Stomach (tissue), 8 donors: ENCODE measurements at regions not wholly inside any gene's neighbourhood (a gene's known extent, or its start where the extent isn't known, plus 50 kb on each side); places are given as distances from the start of the nearest gene placed in this dataset.
A peak's percentile ranks its signal among the peaks of the same experiment; 100 is the strongest.

Source experiments
- DNase-seq, 2 donors: peaks; one replicate each; pipeline versions ENCODE4 v3.0.0 to v3.0.0-alpha.2; 2013 to 2019
- H3K27ac ChIP-seq, 5 donors: fragments of 200-600 bp in 4 of 5; sonication (generic) in 4 of 5; one replicate each; pipeline ENCODE4 v1.5.1; 2013 to 2019; ENCODE audit warnings: mild to moderate bottlenecking in 1 of 5, moderate library complexity in 1 of 5
- H3K27me3 ChIP-seq, 3 donors: fragments of 200-600 bp; sonication (generic); one replicate each; pipeline ENCODE4 v1.5.1; 2017 to 2019; ENCODE audit warnings: mixed run types in 1 of 3
- H3K36me3 ChIP-seq, 4 donors: fragments of 200-600 bp; sonication (generic); 1 replicate in 3 of 4; 2 replicates in 1 of 4; pipeline ENCODE4 v1.5.1; 2016 to 2019
- H3K4me1 ChIP-seq, 4 donors: fragments of 200-600 bp; sonication (generic); one replicate each; pipeline ENCODE4 v1.5.1; 2016 to 2019
- H3K4me3 ChIP-seq, 4 donors: fragments of 200-600 bp; sonication (generic) in 3 of 4; one replicate each; pipeline ENCODE4 v1.5.1; 2016 to 2019; ENCODE audit warnings: mild to moderate bottlenecking in 1 of 4
- H3K9me3 ChIP-seq, 4 donors: fragments of 200-600 bp; sonication (generic); one replicate each; pipeline ENCODE4 v1.5.1; 2016 to 2019
- CTCF ChIP-seq, 7 experiments: fragments of 450-650 bp in 4 of 7; fragments of 200-600 bp in 3 of 7; sonication (generic) in 3 of 7; IDR thresholded peaks; one replicate each; pipeline ENCODE4 v1.5.1; 2016 to 2019; ENCODE audit warnings: antibody characterized with exemption in 7 of 7, control low read depth in 2 of 7, mild to moderate bottlenecking in 1 of 7
- EP300 ChIP-seq: sonication (generic); formaldehyde crosslinking; IDR thresholded peaks from one replicate; pipeline ENCODE4 v1.6.1; 2017; ENCODE audit warnings: antibody characterized with exemption
- POLR2A ChIP-seq, 4 donors: fragments of 450-650 bp; IDR thresholded peaks; one replicate each; pipeline ENCODE4 v1.6.1; 2016; ENCODE audit warnings: antibody characterized with exemption in 4 of 4, control low read depth in 2 of 4, mild to moderate bottlenecking in 1 of 4, moderate library complexity in 1 of 4
- POLR2AphosphoS5 ChIP-seq, 3 donors: sonication (generic); formaldehyde crosslinking; IDR thresholded peaks; one replicate each; pipeline ENCODE4 v1.6.1; 2016; ENCODE audit warnings: antibody characterized with exemption in 3 of 3
- WGBS, 5 donors: extraction: QIAGEN DNeasy Blood & Tissue Kit in 3 of 5; methylation state at CpG; one replicate each; pipeline versions ENCODE4 v1.1.5 to v1.1.7; 2013 to 2018; 5-methylcytosine and 5-hydroxymethylcytosine counted together
- intact Hi-C: fragments of 100-400 bp; cut with DNase I; formaldehyde crosslinking; loops from one replicate; pipeline ENCODE4 v1.15.1; 2023; ENCODE audit warnings: low total_unique reads
- donor health status: healthy with polysubstance abuse.
- donor health status: Bipolar disorder and iron deficiency.
- donor health status: healthy.

- Histone ChIP-seq H3K9me3 (no peaks in the 10 kb centered on the region), H3K27ac (no peak overlapping the region), H3K36me3 (no peaks in the 10 kb centered on the region), H3K27me3 (peaks cover 0 to 27% (median 0%) of the 10 kb centered on the region in 3 donors), H3K4me1 (no peaks in the 10 kb centered on the region), H3K4me3 (no peak overlapping the region)
- WGBS, 5 donors = 88 to 94% (median 90%) methylated on average over 11 of the region's 11 CpGs
- no peak for DNase-seq
- TF ChIP-seq EP300 = no peak
- intact Hi-C loops = no loop called here
These were observed 78.3 kb downstream of the PDCL3 start for GRCh38 chr2:100641125-100641435.

- intact Hi-C loops = no loop called here
- no peak overlapping the region for H3K27ac ChIP-seq
- peaks cover 0 to 27% (median 0%) of the 10 kb centered on the region in 3 donors for H3K27me3 ChIP-seq
- H3K4me1 ChIP-seq = no peaks in the 10 kb centered on the region
- no peaks in the 10 kb centered on the region for H3K36me3 ChIP-seq
- no peak for TF ChIP-seq EP300
- no peak for TF ChIP-seq CTCF (IDR thresholded peaks at IDR 0.05)
- no peak for TF ChIP-seq POLR2AphosphoS5 (IDR thresholded peaks at IDR 0.05)
- TF ChIP-seq POLR2A (IDR thresholded peaks at IDR 0.05) = no peak
- no peaks in the 10 kb centered on the region for H3K9me3 ChIP-seq
- WGBS, 5 donors = 78 to 86% (median 79%) methylated on average over 2 to 8 of the region's 8 CpGs
- H3K4me3 ChIP-seq = no peak overlapping the region
- no peak for DNase-seq
These were observed 79.6 kb downstream of the PDCL3 start for GRCh38 chr2:100642425-100642824.

- Histone ChIP-seq H3K4me1 (no peaks in the 10 kb centered on the region), H3K9me3 (peaks cover 0 to 10% (median 5%) of the 10 kb centered on the region in 4 donors), H3K27me3 (peaks cover 0 to 27% (median 0%) of the 10 kb centered on the region in 3 donors), H3K4me3 (no peak overlapping the region), H3K27ac (no peak overlapping the region), H3K36me3 (no peaks in the 10 kb centered on the region)
- intact Hi-C loops = no loop called here
- DNase-seq = no peak
- no peak for TF ChIP-seq EP300
- no peak for TF ChIP-seq POLR2A (IDR thresholded peaks at IDR 0.05)
- no peak for TF ChIP-seq POLR2AphosphoS5 (IDR thresholded peaks at IDR 0.05)
- TF ChIP-seq CTCF (IDR thresholded peaks at IDR 0.05) = no peak
- WGBS, 5 donors = 74 to 94% (median 81%) methylated on average over 3 of the region's 3 CpGs
These were observed 80.7 kb downstream of the PDCL3 start for GRCh38 chr2:100643467-100643866.

GRCh38 chr2:100643906-100644501, 81.2 kb downstream of the PDCL3 start:
- Histone ChIP-seq H3K36me3 (no peaks in the 10 kb centered on the region), H3K4me3 (no peak overlapping the region), H3K9me3 (peaks cover 0 to 12% (median 10%) of the 10 kb centered on the region in 4 donors), H3K4me1 (no peaks in the 10 kb centered on the region), H3K27ac (no peak overlapping the region), H3K27me3 (peaks cover 0 to 27% (median 0%) of the 10 kb centered on the region in 3 donors)
- DNase-seq = peak in 1 of 2 donors; percentile 19
- no peak for TF ChIP-seq EP300
- TF ChIP-seq POLR2A (IDR thresholded peaks at IDR 0.05) = no peak
- TF ChIP-seq CTCF (IDR thresholded peaks at IDR 0.05) = no peak
- TF ChIP-seq POLR2AphosphoS5 (IDR thresholded peaks at IDR 0.05) = no peak
- intact Hi-C loops = no loop called here
- 61 to 78% (median 66%) methylated on average over 6 of the region's 6 CpGs for WGBS, 5 donors

GRCh38 chr2:100645695-100646429, 83.1 kb downstream of the PDCL3 start:
- intact Hi-C loops = no loop called here
- WGBS, 5 donors = 56 to 70% (median 65%) methylated on average over 8 of the region's 8 CpGs
- H3K4me3 ChIP-seq = no peak overlapping the region
- no peaks in the 10 kb centered on the region for H3K36me3 ChIP-seq
- no peak overlapping the region for H3K27ac ChIP-seq
- no peak for TF ChIP-seq POLR2AphosphoS5 (IDR thresholded peaks at IDR 0.05)
- TF ChIP-seq POLR2A (IDR thresholded peaks at IDR 0.05) = no peak
- no peak for TF ChIP-seq EP300
- no peak for TF ChIP-seq CTCF (IDR thresholded peaks at IDR 0.05)
- DNase-seq = peak in 1 of 2 donors; percentile 21
- H3K27me3 ChIP-seq = peaks cover 0 to 24% (median 0%) of the 10 kb centered on the region in 3 donors
- H3K9me3 ChIP-seq = peaks cover 0 to 12% (median 11%) of the 10 kb centered on the region in 4 donors
- H3K4me1 ChIP-seq = no peaks in the 10 kb centered on the region
